SK-N-DZ (cell line): ENCODE measurements at regions not wholly inside any gene's neighbourhood (a gene's known extent, or its start where the extent isn't known, plus 50 kb on each side); places are given as distances from the start of the nearest gene placed in this dataset.
"Not testable (repeated sequence)": the region's sequence is repeated elsewhere in the genome, so short reads cannot be mapped to it uniquely, and the experiment has no call there.

Experiments used
- DNase-seq: peaks from one replicate; pipeline ENCODE4 v3.0.0-alpha.2; 2015; ENCODE audit warnings: low spot score

DNA sequence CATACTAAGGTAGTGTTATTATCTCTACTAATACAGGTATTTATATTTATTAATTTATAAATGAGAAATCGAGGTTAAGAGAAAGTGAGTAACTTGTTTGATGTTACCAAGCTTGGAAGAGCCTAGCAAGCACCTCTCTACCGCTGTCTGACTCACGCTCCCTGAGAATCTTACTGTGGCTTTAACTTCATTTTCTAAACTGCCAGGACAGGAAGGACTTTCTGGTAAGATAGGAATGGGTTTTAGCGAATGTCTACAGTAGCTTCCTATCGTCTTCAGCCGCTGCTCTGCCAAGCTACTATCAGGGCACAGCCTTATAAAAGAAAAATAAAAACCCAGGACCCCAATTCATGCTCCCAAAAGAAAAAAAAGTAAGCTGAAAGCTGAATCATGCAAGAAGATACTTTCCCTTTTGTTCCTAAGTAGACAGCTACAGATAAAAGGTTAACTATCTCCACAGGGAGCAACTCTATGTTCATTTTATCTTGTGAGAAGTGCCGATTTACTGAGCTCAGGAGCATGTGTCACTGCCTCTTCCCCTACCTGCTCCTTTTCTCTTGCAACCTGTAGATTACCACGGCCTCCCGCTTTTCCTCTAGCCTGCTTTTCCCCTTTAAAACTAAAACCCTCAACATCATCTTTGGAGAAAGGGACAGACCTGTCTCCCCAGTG, 60.2 kb downstream of the THNSL1 start:
- DNase-seq = no peak

DNA sequence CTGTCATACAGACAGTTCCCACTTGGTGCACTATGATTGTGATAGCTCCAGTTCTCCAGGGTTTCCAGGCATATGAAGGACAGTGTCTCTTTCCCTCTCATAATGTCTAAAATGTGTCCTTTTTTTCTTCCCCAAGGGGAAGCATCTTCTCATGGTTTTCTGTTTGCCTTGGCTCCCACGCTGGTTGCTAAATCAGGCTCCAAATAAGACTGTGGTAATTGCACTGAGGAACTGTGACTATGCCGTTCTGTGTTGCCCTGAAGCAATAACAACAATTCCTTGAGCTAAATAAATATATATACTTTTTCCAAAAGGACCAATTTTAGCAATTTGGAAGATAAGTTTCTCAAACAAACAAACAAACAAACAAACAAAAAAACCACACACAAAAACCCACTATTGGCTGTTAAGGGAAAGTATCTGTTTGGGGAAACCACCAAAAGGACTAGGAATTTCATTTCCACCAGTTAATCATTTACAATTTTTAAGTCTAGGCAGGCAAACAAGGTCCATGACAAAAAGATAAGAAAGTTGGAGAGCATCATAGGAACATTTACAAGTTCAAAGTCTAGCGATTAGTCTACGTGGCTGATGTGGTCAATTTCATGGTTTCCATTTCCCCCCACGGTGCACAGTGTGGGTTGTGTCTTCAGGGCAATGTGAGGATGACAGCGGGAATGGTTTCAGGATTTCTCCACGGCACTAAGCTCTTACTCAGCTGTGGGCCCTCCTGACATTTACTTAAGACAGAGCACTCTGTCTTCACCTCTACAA, 62.4 kb downstream of the THNSL1 start:
- no peak for DNase-seq

DNA sequence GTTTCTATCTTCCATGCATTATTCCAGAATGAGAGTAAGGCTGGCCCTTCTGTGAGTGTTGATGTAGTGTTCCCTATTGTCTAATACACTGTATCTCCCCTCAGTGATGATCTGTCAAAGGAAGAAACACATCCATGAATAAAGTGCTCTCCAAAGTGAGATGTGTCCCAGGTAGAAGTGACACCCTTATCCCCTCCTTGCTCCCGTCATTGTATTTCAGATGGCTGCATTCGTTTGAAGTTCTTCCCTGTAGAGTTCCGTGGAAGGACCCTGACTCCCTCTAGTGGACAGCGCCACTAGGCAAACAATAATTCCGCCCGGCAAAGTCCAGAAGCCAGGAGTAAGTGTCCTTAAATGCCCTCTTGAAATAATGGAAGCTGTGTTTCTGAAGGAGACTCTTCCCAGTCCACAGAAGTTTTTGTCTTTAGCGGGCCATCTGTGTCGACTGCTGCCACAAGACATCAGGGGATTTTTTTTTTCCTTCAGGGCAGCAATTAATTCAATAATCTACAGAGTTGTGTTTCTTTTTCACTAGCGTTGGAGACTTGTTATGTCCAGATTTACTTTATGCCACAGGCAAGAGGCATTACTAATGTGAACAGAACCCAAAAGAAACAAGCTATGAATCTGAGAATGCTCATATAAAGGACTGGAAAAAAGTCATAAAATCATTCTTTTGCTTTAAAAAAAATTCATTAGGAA, 64.6 kb downstream of the THNSL1 start:
- peak; percentile 83 for DNase-seq

DNA sequence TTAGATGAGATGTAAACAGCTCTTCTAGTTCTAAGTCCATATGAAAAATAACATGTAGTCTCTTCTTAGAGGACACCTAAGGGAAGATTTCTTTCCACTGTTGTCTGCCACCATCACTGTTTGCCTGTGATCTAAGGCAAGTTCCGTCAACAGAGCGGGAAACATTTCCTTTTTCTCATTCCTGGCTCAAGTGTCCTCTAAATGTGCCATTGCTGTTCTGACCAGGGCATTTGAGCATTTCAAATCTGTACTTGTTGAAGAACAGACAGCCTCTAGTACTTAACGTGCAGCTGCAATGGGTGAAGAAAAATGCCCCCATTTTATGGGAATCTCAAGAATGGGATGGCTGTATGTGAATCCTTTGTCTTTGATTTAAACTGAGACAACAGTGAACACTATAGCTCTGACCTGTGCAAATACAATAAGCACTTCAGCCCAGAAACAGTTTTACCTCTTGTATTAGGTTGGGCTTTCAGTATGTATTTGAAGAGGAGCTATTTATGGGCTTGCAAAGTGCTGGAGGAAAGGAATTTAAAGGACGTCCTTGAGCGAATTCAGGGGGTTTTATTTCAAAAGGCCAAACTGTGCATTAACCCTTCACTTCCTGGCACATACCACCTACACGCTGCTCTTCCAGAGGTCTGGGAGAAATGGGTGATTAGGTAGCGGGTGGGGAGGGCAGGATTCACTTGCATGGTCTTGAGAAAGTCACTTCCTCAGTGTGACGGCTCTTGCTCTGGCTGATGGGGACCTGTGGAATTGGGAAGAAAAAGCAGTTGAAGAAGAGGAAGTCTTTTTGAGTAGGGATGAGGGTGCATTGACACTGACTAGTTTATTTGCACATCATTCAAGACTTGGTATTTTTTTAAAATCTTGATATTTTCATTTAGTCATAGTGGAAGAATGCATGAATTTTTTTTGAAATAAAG, 66.1 kb downstream of the THNSL1 start:
- DNase-seq = no peak

DNA sequence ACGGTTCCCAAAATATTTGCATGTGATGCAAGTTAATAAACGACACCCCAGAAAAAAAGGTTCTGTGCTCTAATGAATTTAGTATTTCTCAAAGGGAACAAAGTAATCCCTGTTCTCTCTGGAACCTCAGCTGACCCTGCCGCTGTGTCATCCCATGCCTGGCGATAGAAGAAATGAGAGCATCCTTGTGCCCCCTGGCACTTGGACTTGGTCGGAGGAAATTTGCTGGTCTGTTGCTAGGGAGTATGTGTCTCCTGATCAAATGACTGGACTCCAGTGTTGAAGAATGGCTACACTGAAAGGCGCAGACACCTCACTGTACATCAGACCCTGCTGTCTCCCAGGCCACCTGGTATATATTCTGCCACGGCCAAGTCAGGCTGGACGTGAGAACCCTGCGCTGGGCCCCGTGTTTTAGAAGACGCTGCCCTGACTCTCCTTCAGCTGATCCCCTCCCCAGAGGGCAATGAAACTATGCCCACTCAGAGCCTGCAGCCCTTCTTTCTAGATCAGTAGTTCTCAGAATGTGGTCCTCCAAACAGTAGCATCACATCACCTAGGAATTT, 67.2 kb downstream of the THNSL1 start:
- no peak for DNase-seq

DNA sequence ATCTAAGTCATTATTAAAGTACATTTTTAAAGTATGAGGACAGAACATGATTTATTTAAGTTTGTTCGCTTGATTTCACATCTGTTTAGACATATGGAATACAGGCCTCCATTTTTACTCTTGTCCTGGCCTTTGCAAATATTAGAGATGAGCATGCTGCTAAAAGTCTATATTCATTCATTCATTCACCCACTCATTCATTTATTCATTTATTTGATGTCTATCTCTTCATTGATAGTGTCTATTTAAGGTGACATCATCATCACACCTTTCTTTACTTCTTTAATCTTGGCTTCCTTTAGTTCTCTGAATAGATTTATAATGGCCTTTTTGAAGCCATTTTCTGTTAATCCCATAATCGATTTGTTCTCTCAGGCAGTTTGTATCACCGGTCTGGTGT, 68.0 kb downstream of the THNSL1 start:
- DNase-seq = no peak

DNA sequence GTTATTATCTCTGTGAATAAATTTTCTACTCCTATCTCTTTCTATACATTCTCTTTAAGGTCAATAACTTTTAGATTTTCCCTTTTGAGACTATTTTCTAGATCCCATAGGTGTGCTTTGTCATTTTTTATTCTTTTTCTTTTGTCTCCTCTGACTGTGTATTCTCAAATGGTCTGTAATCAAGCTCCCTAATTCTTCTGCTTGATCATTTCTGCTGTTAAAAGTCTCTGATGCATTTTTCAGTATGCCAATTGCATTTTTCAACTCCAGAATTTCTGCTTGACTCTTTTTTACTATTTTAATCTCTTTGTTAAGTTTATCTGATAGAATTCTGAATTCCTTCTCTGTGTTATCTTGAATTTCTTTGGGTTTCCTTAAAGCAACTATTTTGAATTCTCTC, 78.2 kb downstream of the THNSL1 start:
- DNase-seq = no peak

DNA sequence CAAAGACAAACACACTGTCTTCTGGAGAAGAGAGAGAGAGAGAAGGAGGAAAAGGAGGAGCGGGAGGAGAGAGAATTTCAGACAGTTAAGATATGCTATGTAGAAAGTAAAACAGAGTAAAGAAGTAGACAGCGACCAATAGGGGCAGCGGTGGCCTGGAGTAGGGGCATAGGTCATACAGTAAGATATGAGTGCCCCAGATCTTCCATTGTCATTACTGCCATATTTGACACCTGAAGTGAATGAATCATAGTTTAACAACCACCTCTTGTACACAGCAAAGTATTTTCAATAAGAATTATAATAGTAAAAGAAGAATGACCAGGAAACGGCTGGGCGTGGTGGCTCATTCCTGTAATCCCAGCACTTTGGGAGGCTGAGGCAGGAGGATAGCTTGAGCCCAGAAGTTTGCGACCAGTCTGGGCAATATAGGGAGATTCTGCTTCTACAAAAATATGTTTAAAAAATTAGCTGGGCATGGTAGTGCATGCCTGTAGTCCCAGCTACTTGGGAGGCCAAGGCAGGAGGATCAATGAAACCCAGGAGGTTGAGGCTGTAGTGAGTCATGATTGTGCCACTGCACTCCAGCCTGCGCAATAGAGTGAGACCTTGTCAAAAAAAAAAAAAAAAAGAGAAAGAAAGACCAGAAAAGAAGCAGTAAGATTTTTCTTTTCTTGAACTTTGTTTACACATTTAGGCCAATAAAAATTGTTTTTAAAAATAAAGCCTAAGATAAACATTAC, 77.0 kb upstream of the GPR158 start:
- DNase-seq = no peak

DNA sequence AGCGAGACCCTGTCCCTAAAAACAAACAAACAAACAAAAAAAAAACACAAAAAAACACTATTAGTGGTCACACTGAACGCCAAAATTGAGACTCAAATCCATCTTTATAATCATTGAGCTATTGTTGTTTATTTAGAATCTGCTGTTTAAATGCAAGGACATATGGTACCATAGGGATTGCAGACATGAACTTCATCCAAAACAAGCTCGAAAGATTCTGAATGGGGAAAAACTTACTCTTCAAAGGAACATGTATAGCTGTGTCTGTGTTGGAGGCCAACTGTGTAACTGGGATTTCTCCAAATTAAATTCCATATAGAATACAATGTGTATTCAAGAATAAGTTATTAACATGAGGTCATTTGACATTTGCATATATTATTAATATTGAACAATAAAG, 74.7 kb upstream of the GPR158 start:
- no peak for DNase-seq

DNA sequence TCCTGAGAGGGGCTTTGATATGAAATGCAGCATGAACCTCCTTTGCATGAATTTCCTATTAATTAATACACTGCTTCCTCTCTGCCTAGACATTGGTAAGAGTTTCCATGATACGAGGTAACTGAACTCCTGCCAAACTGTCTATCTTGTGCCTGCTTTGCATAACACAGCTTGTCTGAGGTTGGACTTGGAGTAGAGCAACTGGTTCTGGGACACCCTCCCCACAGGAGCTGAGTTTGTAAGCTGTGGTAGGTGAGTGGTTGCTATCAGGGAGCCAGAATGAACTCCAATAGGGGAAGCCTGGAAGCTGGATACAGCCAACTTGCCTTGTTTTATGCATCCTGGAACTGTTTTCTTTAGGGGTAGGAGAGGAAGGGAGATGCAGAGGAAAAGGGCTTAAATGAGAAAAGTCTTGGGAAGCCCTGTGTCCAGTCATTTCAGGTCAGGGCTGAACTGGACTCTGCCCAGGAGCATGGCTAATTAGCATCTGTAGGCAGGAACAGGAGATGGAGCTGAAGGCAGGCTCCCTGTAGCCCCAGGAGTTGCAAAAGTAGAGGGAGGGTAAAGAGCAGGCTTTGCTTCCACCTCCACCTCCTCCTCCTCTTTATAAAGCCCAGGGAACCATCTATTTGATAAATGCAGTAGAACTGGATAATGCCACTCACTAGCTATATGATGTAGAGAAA, 73.2 kb upstream of the GPR158 start:
- no peak for DNase-seq

DNA sequence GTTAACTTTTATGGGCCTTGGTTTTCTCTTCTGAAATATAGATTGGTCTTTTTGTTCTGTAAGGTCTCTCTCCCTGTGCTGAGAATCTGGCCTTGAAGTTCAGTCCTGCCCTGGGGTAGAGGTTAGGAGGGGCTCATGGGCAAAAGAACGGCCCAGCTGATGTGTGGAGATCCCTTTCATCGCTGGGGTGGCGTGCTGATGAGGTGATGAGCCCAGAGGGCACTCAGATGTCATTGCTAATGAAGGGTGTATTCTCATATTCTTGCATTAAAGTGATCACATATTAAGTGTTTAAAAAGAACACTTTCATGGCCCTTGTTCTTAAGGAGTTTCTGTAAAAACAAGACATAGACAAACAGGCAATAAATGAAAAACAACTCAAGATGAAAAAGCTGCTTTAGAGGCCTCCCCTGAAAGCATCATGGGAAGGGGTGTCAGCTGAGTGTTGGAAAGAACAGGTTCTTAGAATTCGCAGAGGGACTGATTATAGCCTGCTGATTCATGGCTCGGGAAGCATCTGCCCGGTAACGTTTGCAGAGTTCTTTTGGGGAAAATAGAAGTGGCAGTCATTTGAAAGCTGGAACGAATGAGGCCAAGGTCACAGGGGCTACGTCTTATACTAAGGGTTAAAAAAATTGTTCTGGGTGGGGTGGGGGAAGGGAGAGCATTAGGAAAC, 72.5 kb upstream of the GPR158 start:
- DNase-seq = no peak

DNA sequence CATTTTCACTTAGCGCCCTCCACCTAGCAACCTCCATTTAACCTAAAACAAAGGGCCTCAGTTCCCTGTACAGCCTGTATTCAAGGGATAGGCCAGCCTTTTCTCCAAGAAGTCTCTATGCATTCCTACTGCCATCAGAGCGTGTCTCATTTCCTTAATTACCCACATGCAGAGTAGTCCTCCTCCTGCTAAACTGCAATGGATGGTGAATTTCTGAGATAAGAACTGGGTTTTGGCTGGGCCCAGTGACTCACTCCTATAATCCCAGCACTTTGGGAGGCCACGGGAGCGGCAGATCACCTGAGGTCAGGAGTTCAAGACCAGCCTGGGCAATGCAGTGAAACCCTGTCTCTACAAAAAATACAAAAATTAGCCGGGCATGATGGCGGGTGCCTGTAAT, 71.1 kb upstream of the GPR158 start:
- no peak for DNase-seq

DNA sequence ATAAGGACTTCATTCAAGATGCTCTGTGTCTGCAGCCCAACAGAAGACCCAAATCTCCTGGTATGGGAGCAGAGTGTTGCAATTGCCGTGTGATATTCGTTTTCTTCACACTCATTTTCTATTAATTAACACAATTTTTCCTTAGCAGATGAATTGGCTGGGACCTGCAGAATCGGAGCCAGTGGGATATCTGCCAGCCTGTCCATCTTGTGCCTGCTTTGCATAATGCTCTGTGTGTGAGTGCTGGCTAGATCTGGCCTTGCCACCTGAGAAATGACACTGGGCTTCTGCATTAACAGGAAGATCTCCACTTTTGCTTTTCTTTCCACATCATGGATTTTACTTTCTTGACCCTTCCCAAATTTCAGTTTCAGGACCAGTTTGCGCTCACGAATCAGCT, 70.4 kb upstream of the GPR158 start:
- DNase-seq = no peak

DNA sequence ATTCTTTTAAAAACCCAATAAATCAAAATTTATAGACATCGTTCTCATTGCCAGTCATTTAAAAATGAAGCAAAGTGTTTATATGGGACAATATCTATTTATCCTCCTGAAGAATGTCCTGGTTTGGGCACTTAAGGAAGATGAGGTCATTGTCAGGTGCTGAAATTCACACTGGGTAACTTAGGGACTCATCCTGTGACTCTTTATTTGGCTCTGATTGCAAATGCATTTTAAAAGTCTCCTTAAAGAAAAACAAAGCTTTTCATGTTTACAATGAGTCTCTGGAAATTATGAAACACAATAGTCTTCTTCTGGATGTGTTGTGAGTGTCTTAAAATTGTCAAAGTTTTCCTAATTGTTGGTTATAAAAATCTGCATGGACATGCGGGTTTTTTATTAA, 69.5 kb upstream of the GPR158 start:
- DNase-seq = no peak

DNA sequence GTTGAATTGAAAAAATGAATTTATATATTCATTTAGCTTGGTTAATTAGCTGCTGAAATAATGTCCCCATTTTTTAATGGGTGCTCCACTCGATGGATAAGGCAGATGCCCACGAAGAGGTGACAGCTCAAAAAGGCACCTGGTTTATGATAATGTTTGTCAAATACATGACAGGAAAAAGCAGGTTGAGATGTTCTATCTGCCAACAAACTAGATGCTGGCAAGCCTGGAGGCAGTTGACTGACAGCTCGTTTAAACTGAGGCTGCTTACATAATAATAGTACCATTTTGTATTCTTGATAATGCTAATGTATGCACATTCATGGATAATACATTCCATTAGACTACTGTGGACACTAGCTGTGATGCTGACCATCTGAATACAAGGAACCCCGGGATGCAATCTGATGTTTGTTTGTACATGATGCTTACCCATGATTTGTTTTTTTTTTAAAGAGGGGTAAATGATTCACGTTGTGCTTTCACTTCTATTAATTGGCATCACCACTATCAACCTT, 69.0 kb upstream of the GPR158 start:
- DNase-seq = no peak

DNA sequence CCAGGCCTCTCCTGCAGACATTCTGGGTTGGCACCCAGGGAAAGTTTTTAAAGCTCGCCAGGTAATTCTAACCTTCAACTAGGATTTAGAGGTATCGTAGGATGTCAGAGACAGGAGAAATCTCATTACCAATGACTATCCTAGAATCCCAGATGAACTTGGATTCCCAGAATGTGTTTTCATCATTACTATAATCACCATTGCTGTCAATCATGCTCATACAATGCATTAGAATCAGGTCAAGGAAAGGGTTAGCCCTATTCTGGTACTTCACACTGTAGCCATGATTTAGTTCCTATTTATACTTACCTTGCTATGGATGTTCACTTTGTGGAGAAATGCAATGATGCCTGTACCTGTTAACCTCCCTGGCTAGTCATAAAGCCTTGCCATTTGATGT, 67.0 kb upstream of the GPR158 start:
- DNase-seq = no peak

DNA sequence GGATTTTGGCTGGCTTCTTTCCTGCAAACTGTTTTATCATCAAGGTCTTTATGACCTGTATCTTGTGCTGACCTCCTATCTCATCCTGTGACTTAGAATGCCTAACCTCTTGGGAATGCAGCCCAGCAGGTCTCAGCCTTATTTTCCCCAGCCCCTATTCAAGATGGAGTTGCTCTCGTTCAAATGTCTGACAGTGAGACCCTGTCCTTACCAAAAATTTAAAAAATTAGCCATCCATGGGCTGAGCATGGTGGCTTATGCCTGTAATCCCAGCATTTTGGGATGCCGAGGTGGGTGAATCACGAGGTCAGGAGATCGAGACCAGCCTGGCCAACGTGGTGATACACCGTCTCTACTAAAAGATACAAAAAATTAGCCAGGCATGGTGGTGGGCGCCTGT, 64.9 kb upstream of the GPR158 start:
- DNase-seq = not testable (repeated sequence)

DNA sequence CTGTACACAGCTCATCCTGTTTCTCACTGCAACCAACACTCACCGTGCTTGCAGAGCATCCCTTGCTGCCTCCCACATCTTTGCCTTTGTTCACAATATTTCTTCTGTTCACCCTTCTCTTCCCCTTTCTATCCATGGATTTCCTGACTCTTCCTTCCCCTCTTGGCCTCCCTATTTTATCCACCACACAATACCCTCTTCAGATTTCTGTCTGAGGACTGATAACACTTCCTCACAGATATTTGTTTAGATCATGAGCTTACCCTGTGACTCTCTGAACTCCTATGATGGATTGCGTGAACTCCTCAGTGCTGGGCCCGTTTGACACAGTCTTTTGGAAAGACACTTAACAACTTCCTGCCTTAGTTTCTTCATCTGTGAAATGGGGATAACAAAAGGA, 62.8 kb upstream of the GPR158 start:
- DNase-seq = no peak
